IMR-90 (cell line): ENCODE measurements at regions not wholly inside any gene's neighbourhood (a gene's known extent, or its start where the extent isn't known, plus 50 kb on each side); places are given as distances from the start of the nearest gene placed in this dataset.

ENCODE experiments used
- ATAC-seq: fragments of 200-7000 bp; cut with Tn5 transposase; 2 replicates; pipeline ENCODE4 v1.9.1; 2020; ENCODE audit warnings: low read depth, mild to moderate bottlenecking, moderate library complexity
- BruUV-seq: library from RNA; stranded (reverse); fragments of 400-500 nt; replicated peaks from 2 replicates; lab custom pipeline; 2021; lab: Mats Ljungman, UMichigan
- CTCF ChIA-PET: fragments of 300-600 bp; formaldehyde crosslinking; extraction: SDS; loops from one replicate; lab custom pipeline; 2021; ENCODE audit warnings: antibody characterized with exemption; lab: Yijun Ruan, JAX
- POLR2A ChIA-PET: fragments of 300-600 bp; sonication (Branson Sonifier 250); formaldehyde crosslinking; loops from one replicate; lab custom pipeline; 2022; ENCODE audit warnings: antibody characterized with exemption; ENCODE audit not compliant: unreplicated experiment; lab: Charles Lee
- DNase-seq: peaks from one replicate; pipeline ENCODE4 v3.0.0; 2013
- H2AFZ ChIP-seq: replicated peaks from 2 replicates; pipeline ENCODE3; 2013; ENCODE audit warnings: low read length, mild to moderate bottlenecking; ENCODE audit not compliant: poor library complexity
- H2AK5ac ChIP-seq: 2 replicates; pipeline ENCODE4 v1.6.1; 2013; ENCODE audit warnings: low read depth, low read length, inconsistent platforms
- H2AK9ac ChIP-seq: replicated peaks from 2 replicates; pipeline ENCODE3; 2013; ENCODE audit warnings: mild to moderate bottlenecking, low read depth, low read length, moderate library complexity; ENCODE audit not compliant: poor library complexity
- H2BK120ac ChIP-seq: 2 replicates; pipeline ENCODE4 v1.6.1; 2013; ENCODE audit warnings: low read depth, low read length, inconsistent platforms
- H2BK15ac ChIP-seq: 3 replicates; pipeline ENCODE4 v1.6.1; 2013; ENCODE audit warnings: low read depth, low read length, inconsistent platforms
- H2BK20ac ChIP-seq: 2 replicates; pipeline ENCODE4 v1.6.1; 2013; ENCODE audit warnings: low read depth, mild to moderate bottlenecking, inconsistent platforms, low read length, moderate library complexity
- H2BK5ac ChIP-seq: 2 replicates; pipeline ENCODE4 v1.6.1; 2013; ENCODE audit warnings: mild to moderate bottlenecking, low read depth, low read length, inconsistent platforms; ENCODE audit not compliant: poor library complexity, severe bottlenecking
- H3K14ac ChIP-seq: replicated peaks from 2 replicates; pipeline ENCODE4 v1.6.1; 2013; ENCODE audit warnings: low read depth, low read length, inconsistent platforms
- H3K18ac ChIP-seq: 2 replicates; pipeline ENCODE4 v1.6.1; 2013; ENCODE audit warnings: low read depth, low read length, control low read depth
- H3K23ac ChIP-seq: 2 replicates; pipeline ENCODE4 v1.6.1; 2013; ENCODE audit warnings: low read depth, low read length, inconsistent platforms
- H3K27ac ChIP-seq: 2 replicates; pipeline ENCODE4 v1.5.1; 2013; ENCODE audit warnings: mild to moderate bottlenecking, control low read depth, low read length; ENCODE audit not compliant: insufficient read depth
- H3K27me3 ChIP-seq: 2 replicates; pipeline ENCODE4 v1.6.1; 2013; ENCODE audit warnings: low read length; ENCODE audit not compliant: control insufficient read depth, insufficient read depth
- H3K36me3 ChIP-seq: 2 replicates; pipeline ENCODE4 v1.6.1; 2013; ENCODE audit warnings: low read length, mixed read lengths; ENCODE audit not compliant: control insufficient read depth, insufficient read depth
- H3K4ac ChIP-seq: 2 replicates; pipeline ENCODE4 v1.6.1; 2013; ENCODE audit warnings: low read depth, low read length, inconsistent platforms
- H3K4me1 ChIP-seq: 2 replicates; pipeline ENCODE4 v1.6.1; 2013; ENCODE audit warnings: low read length, mixed read lengths; ENCODE audit not compliant: control insufficient read depth, insufficient read depth
- H3K4me2 ChIP-seq: 2 replicates; pipeline ENCODE4 v1.6.1; 2013; ENCODE audit warnings: low read depth, mild to moderate bottlenecking, control low read depth, low read length, moderate library complexity
- H3K4me3 ChIP-seq: 2 replicates; pipeline ENCODE4 v1.5.1; 2013; ENCODE audit warnings: low read depth, mild to moderate bottlenecking, control low read depth, low read length, moderate library complexity; ENCODE audit not compliant: insufficient read depth
- H3K56ac ChIP-seq: 2 replicates; pipeline ENCODE4 v1.6.1; 2013; ENCODE audit warnings: low read length, inconsistent platforms; ENCODE audit not compliant: insufficient read depth; ENCODE audit errors: extremely low read depth
- H3K79me1 ChIP-seq, 2 experiments: 2 replicates each; pipeline ENCODE4 v1.6.1; 2013; ENCODE audit warnings: low read length in 2 of 2, inconsistent platforms in 1 of 2, low read depth in 1 of 2
- H3K9ac ChIP-seq: 2 replicates; pipeline ENCODE4 v1.6.1; 2013; ENCODE audit warnings: low read depth, low read length, control low read depth
- H3K9me1 ChIP-seq: 2 replicates; pipeline ENCODE4 v1.6.1; 2013; ENCODE audit warnings: low read length, inconsistent platforms; ENCODE audit not compliant: insufficient read depth
- H3K9me3 ChIP-seq: 2 replicates; pipeline ENCODE4 v1.6.1; 2013; ENCODE audit warnings: low read length; ENCODE audit not compliant: control insufficient read depth, insufficient read depth
- H4K20me1 ChIP-seq: 2 replicates; pipeline ENCODE4 v1.6.1; 2013; ENCODE audit warnings: low read length, inconsistent platforms; ENCODE audit not compliant: insufficient read depth
- H4K5ac ChIP-seq: 2 replicates; pipeline ENCODE4 v1.6.1; 2013; ENCODE audit warnings: mild to moderate bottlenecking, low read depth, low read length, control low read depth
- H4K8ac ChIP-seq, 2 experiments: 2 replicates each; pipeline ENCODE4 v1.6.1; 2013; ENCODE audit warnings: low read depth in 2 of 2, low read length in 2 of 2, control low read depth in 1 of 2, inconsistent platforms in 1 of 2
- H4K91ac ChIP-seq: 2 replicates; pipeline ENCODE4 v1.6.1; 2013; ENCODE audit warnings: low read depth, low read length, inconsistent platforms; ENCODE audit not compliant: insufficient read depth
- BHLHE40 ChIP-seq: fragments of 150-350 bp; IDR thresholded peaks from 2 replicates; pipeline ENCODE4 v1.6.1; 2016; ENCODE audit warnings: mild to moderate bottlenecking, low read depth, low read length
- CEBPB ChIP-seq: IDR thresholded peaks from 2 replicates; pipeline ENCODE4 v1.6.1; 2012; ENCODE audit warnings: low read depth, low read length, improper control_type of control experiment
- CHD1 ChIP-seq: IDR thresholded peaks from 2 replicates; pipeline ENCODE4 v1.6.1; 2012; ENCODE audit warnings: low read depth, low read length, improper control_type of control experiment
- FOS ChIP-seq: fragments of 150-350 bp; IDR thresholded peaks from 2 replicates; pipeline ENCODE4 v1.6.1; 2016; ENCODE audit warnings: low read depth, low read length
- MAFK ChIP-seq: IDR thresholded peaks from 2 replicates; pipeline ENCODE4 v1.6.1; 2012; ENCODE audit warnings: low read depth, low read length, improper control_type of control experiment
- MAZ ChIP-seq: IDR thresholded peaks from 2 replicates; pipeline ENCODE4 v1.6.1; 2012; ENCODE audit warnings: low read depth, mild to moderate bottlenecking, low read length, improper control_type of control experiment, moderate library complexity, borderline replicate concordance
- MXI1 ChIP-seq: IDR thresholded peaks from 2 replicates; pipeline ENCODE4 v1.6.1; 2012; ENCODE audit warnings: low read depth, mild to moderate bottlenecking, low read length, moderate library complexity, borderline replicate concordance
- NFE2L2 ChIP-seq: fragments of 150-350 bp; IDR thresholded peaks from 2 replicates; pipeline ENCODE4 v1.6.1; 2016; ENCODE audit warnings: low read depth, mild to moderate bottlenecking, low read length
- POLR2A ChIP-seq: IDR thresholded peaks from 2 replicates; pipeline ENCODE4 v1.6.1; 2012; ENCODE audit warnings: mild to moderate bottlenecking, low read depth, low read length
- RAD21 ChIP-seq: IDR thresholded peaks from 2 replicates; pipeline ENCODE4 v1.6.1; 2012; ENCODE audit warnings: low read length, improper control_type of control experiment
- RCOR1 ChIP-seq: IDR thresholded peaks from 2 replicates; pipeline ENCODE4 v1.6.1; 2012; ENCODE audit warnings: mild to moderate bottlenecking, low read length, improper control_type of control experiment; ENCODE audit not compliant: insufficient replicate concordance
- RFX5 ChIP-seq: IDR thresholded peaks from 2 replicates; pipeline ENCODE4 v1.8.0; 2012; ENCODE audit warnings: low read depth, mild to moderate bottlenecking, low read length, moderate library complexity
- SMC3 ChIP-seq: fragments of 150-350 bp; IDR thresholded peaks from 2 replicates; pipeline ENCODE4 v1.6.1; 2016; ENCODE audit warnings: low read depth, mild to moderate bottlenecking, antibody characterized with exemption, low read length, moderate library complexity
- WGBS, 2 experiments: methylation state at CpG; one replicate each; pipeline versions ENCODE4 v1.1.5 to v1.1.7; 2013; ENCODE audit warnings: missing lambda C conversion rate in 2 of 2; ENCODE audit not compliant: insufficient read length in 1 of 2; ENCODE audit errors: extremely low coverage in 2 of 2; 5-methylcytosine and 5-hydroxymethylcytosine counted together
- dilution Hi-C: fragments of 300-500 bp; cut with HindIII; formaldehyde crosslinking; loops from one replicate; pipeline ENCODE4 v1.14.3; 2018; ENCODE audit warnings: low sequenced_read_pairs; ENCODE audit not compliant: unreplicated experiment
- in situ Hi-C: fragments of 300-500 bp; cut with MboI; formaldehyde crosslinking; loops from 3 replicates; pipeline ENCODE4 v1.14.3; 2019; ENCODE audit warnings: low sequenced_read_pairs, inconsistent platforms, mixed read lengths
- intact Hi-C: fragments of 100-400 bp; cut with micrococcal nuclease; formaldehyde crosslinking; loops from 2 replicates; pipeline ENCODE4 v1.10.0; 2022
- TF ChIP-seq, protein P1 (sequence below): fragments of 150-350 bp; IDR thresholded peaks from 2 replicates; pipeline ENCODE4 v1.6.1; 2016; ENCODE audit warnings: low read depth, mild to moderate bottlenecking, low read length, moderate library complexity, borderline replicate concordance
- TF ChIP-seq, protein P2 (sequence below): fragments of 150-350 bp; IDR thresholded peaks from 2 replicates; pipeline ENCODE4 v1.6.1; 2017; ENCODE audit warnings: mild to moderate bottlenecking, antibody characterized with exemption, low read length, low read depth
- TF ChIP-seq, protein P3 (sequence below): conservative IDR thresholded peaks from 2 replicates; pipeline ENCODE4 v1.5.1; 2012; ENCODE audit warnings: mild to moderate bottlenecking, low read depth, low read length, improper control_type of control experiment

DNA sequence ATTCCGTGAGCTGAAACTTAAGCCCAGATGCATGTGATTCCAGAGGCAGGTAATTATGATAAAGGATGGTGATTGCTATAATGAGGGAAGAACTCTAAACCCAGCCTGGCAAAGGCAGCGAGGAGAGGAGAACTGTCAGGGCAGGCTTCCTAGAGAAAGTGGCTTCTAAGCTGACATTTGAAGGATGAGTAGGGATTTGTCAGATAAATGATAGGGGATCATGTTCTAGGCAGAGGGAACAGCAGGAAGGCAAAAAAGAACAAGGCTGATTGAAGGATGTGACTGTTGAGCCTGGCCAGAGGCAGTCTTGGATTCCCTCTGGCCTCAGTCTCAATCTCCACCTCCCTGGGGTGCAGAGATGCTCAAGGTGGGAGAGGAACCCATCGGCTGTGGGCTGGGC lies 146.4 kb upstream of the POU3F1 start:
- H3K9me1 ChIP-seq, result no peaks in the 10 kb centered on the region
- no peak overlapping the region for H4K5ac ChIP-seq
- H3K79me1 ChIP-seq, result no peaks in the 10 kb centered on the region
- BruUV-seq, result no TSS peak
- dilution Hi-C loops (no loop called here), in situ Hi-C loops (no loop called here), intact Hi-C loops (no loop called here)
- no peak overlapping the region for H2BK15ac ChIP-seq
- no peak overlapping the region for H2BK5ac ChIP-seq
- no peaks in the 10 kb centered on the region for H4K20me1 ChIP-seq
- no peak overlapping the region for H3K4me2 ChIP-seq
- WGBS, 2 experiments, result 25% methylated on average over 1 of the region's 3 CpGs; no CpG with 5 or more reads in 1 of the 2 experiments
- no peak overlapping the region for H2BK120ac ChIP-seq
- no peak overlapping the region for H3K4me3 ChIP-seq
- ATAC-seq (no peak), DNase-seq (no peak)
- no peak overlapping the region for H3K56ac ChIP-seq
- H2AK5ac ChIP-seq, result no peak overlapping the region
- H3K27me3 ChIP-seq, result peaks cover 2% of the 10 kb centered on the region; the same call in 1 of the 2 replicates
- H4K91ac ChIP-seq, result no peak overlapping the region
- no peak overlapping the region for H2AFZ ChIP-seq
- H3K9ac ChIP-seq, result no peak overlapping the region
- no peak overlapping the region for H2BK20ac ChIP-seq
- POLR2A ChIA-PET, result no interaction called here
- H3K36me3 ChIP-seq, result no peaks in the 10 kb centered on the region
- CTCF ChIA-PET, result no interaction called here
- H3K4ac ChIP-seq, result no peak overlapping the region
- no peak overlapping the region for H3K14ac ChIP-seq
- H3K4me1 ChIP-seq, result no peaks in the 10 kb centered on the region
- H3K27ac ChIP-seq, result no peak overlapping the region
- no peak overlapping the region for H4K8ac ChIP-seq
- H3K18ac ChIP-seq, result no peak overlapping the region
- no peak overlapping the region for H2AK9ac ChIP-seq
- H3K23ac ChIP-seq, result no peak overlapping the region
- TF ChIP-seq MAZ (no peak), MAFK (no peak), MXI1 (no peak), CHD1 (no peak), RCOR1 (no peak), FOS (no peak), NFE2L2 (no peak), BHLHE40 (no peak), RAD21 (no peak), RFX5 (no peak), CEBPB (no peak), POLR2A (no peak), SMC3 (no peak)
- TF ChIP-seq, protein P1, sequence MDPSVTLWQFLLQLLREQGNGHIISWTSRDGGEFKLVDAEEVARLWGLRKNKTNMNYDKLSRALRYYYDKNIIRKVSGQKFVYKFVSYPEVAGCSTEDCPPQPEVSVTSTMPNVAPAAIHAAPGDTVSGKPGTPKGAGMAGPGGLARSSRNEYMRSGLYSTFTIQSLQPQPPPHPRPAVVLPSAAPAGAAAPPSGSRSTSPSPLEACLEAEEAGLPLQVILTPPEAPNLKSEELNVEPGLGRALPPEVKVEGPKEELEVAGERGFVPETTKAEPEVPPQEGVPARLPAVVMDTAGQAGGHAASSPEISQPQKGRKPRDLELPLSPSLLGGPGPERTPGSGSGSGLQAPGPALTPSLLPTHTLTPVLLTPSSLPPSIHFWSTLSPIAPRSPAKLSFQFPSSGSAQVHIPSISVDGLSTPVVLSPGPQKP, result no peak
- TF ChIP-seq, protein P2, sequence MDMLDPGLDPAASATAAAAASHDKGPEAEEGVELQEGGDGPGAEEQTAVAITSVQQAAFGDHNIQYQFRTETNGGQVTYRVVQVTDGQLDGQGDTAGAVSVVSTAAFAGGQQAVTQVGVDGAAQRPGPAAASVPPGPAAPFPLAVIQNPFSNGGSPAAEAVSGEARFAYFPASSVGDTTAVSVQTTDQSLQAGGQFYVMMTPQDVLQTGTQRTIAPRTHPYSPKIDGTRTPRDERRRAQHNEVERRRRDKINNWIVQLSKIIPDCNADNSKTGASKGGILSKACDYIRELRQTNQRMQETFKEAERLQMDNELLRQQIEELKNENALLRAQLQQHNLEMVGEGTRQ, result no peak
- TF ChIP-seq, protein P3, sequence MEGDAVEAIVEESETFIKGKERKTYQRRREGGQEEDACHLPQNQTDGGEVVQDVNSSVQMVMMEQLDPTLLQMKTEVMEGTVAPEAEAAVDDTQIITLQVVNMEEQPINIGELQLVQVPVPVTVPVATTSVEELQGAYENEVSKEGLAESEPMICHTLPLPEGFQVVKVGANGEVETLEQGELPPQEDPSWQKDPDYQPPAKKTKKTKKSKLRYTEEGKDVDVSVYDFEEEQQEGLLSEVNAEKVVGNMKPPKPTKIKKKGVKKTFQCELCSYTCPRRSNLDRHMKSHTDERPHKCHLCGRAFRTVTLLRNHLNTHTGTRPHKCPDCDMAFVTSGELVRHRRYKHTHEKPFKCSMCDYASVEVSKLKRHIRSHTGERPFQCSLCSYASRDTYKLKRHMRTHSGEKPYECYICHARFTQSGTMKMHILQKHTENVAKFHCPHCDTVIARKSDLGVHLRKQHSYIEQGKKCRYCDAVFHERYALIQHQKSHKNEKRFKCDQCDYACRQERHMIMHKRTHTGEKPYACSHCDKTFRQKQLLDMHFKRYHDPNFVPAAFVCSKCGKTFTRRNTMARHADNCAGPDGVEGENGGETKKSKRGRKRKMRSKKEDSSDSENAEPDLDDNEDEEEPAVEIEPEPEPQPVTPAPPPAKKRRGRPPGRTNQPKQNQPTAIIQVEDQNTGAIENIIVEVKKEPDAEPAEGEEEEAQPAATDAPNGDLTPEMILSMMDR, result no peak
- no peaks in the 10 kb centered on the region for H3K9me3 ChIP-seq
